ENCODE measurements at regions not wholly inside any gene's neighbourhood (a gene's known extent, or its start where the extent isn't known, plus 50 kb on each side); places are given as distances from the start of the nearest gene placed in this dataset.

DNA sequence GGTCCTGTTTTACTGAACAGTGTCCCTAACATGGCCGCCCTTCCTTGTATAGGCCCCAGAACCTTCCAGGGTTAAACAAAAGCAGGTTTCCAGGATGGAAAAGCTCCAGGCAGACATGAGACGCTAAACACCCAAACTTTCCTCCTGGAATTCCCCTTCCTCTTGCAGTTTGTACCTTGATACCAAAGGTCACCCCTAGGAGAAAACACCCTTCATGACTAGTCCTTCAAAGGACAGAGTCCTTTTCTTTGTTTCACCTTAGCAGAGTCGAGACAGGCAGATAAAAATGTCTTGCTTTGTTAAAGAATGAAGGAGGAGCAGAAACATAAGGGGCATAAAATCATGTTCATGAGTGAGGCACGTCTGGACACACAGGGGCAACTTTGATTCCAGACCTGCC is 247.5 kb downstream of the BCOR start:
- TF ChIP-seq, protein P1, sequence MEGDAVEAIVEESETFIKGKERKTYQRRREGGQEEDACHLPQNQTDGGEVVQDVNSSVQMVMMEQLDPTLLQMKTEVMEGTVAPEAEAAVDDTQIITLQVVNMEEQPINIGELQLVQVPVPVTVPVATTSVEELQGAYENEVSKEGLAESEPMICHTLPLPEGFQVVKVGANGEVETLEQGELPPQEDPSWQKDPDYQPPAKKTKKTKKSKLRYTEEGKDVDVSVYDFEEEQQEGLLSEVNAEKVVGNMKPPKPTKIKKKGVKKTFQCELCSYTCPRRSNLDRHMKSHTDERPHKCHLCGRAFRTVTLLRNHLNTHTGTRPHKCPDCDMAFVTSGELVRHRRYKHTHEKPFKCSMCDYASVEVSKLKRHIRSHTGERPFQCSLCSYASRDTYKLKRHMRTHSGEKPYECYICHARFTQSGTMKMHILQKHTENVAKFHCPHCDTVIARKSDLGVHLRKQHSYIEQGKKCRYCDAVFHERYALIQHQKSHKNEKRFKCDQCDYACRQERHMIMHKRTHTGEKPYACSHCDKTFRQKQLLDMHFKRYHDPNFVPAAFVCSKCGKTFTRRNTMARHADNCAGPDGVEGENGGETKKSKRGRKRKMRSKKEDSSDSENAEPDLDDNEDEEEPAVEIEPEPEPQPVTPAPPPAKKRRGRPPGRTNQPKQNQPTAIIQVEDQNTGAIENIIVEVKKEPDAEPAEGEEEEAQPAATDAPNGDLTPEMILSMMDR (conservative IDR thresholded peaks at IDR 0.05) = peak; percentile 46
- Mint-ChIP-seq H3K9me3 (peaks cover 23% of the 10 kb centered on the region), H3K27ac (peak overlapping the region; percentile 33), H3K27me3 (ENCODE audit: insufficient read depth) (peaks cover 4% of the 10 kb centered on the region), H3K36me3 (ENCODE audit: low read depth) (no peaks in the 10 kb centered on the region), H3K4me1 (peaks cover 40% of the 10 kb centered on the region), H3K4me3 (no peak overlapping the region)
- H3K27me3 ChIP-seq (ENCODE audit: control insufficient read depth, insufficient read depth, low read length, poor library complexity, severe bottlenecking) = no peaks in the 10 kb centered on the region
- WGBS, 2 experiments (ENCODE audit: insufficient coverage in 1 of 2, insufficient read length in 1 of 2) = 50 to 71% methylated on average over 1 to 4 of the region's 4 CpGs
- no peak overlapping the region for H3K9ac ChIP-seq (ENCODE audit: extremely low read depth, low read length, poor library complexity, severe bottlenecking)
- no peaks in the 10 kb centered on the region for H3K36me3 ChIP-seq (ENCODE audit: control insufficient read depth, insufficient read depth, low read length)
- H3K4me3 ChIP-seq (ENCODE audit: low read length) = no peak overlapping the region
- DNase-seq = no peak
- no peak overlapping the region for H3K27ac ChIP-seq (ENCODE audit: low read depth, low read length)
- no peaks in the 10 kb centered on the region for H3K9me3 ChIP-seq (ENCODE audit: control insufficient read depth, low read length)
- peaks cover 6% of the 10 kb centered on the region for H3K4me1 ChIP-seq (ENCODE audit: control insufficient read depth, insufficient read depth, low read length)

DNA sequence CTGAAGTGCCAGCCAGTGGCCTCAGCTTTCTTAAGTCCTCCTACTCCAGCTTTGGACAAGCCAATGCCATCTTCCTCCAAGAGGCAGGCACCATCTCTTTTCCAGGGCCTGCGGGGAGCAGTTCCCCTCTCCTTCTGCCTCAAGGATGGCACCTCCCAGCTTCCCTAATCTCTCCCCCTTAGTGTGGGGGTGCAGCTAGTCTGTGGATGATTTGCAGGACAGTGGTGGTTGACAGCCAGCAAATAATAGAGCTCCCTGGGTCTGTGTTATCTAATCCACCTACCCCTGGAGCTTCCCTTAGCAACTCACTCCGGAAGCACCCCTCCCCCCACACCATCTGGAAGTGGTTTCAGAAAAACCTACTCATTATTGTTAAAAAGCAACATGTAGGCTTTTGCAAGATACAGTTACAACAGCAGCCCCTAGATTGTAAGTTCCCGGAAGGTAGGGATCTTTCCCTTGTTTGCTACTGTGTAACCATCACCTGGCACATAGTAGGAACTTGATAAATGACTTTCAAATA is 247.1 kb downstream of the BCOR start:
- peak; percentile 78 for DNase-seq
- Mint-ChIP-seq H3K4me1 (peaks cover 40% of the 10 kb centered on the region), H3K9me3 (peaks cover 23% of the 10 kb centered on the region), H3K4me3 (no peak overlapping the region), H3K27me3 (ENCODE audit: insufficient read depth) (peaks cover 4% of the 10 kb centered on the region), H3K36me3 (ENCODE audit: low read depth) (no peaks in the 10 kb centered on the region), H3K27ac (peak overlapping the region; percentile 76)
- H3K9me3 ChIP-seq (ENCODE audit: control insufficient read depth, low read length) = no peaks in the 10 kb centered on the region
- H3K9ac ChIP-seq (ENCODE audit: extremely low read depth, low read length, poor library complexity, severe bottlenecking) = no peak overlapping the region
- peaks cover 6% of the 10 kb centered on the region for H3K4me1 ChIP-seq (ENCODE audit: control insufficient read depth, insufficient read depth, low read length)
- TF ChIP-seq, protein P1 (conservative IDR thresholded peaks at IDR 0.05) = no peak
- no peaks in the 10 kb centered on the region for H3K27me3 ChIP-seq (ENCODE audit: control insufficient read depth, insufficient read depth, low read length, poor library complexity, severe bottlenecking)
- no peak overlapping the region for H3K27ac ChIP-seq (ENCODE audit: low read depth, low read length)
- no peak overlapping the region for H3K4me3 ChIP-seq (ENCODE audit: low read length)
- 39% methylated on average over 2 of the region's 3 CpGs; no CpG with 5 or more reads in 1 of the 2 experiments for WGBS, 2 experiments (ENCODE audit: insufficient coverage in 1 of 2, insufficient read length in 1 of 2)
- H3K36me3 ChIP-seq (ENCODE audit: control insufficient read depth, insufficient read depth, low read length) = no peaks in the 10 kb centered on the region

DNA sequence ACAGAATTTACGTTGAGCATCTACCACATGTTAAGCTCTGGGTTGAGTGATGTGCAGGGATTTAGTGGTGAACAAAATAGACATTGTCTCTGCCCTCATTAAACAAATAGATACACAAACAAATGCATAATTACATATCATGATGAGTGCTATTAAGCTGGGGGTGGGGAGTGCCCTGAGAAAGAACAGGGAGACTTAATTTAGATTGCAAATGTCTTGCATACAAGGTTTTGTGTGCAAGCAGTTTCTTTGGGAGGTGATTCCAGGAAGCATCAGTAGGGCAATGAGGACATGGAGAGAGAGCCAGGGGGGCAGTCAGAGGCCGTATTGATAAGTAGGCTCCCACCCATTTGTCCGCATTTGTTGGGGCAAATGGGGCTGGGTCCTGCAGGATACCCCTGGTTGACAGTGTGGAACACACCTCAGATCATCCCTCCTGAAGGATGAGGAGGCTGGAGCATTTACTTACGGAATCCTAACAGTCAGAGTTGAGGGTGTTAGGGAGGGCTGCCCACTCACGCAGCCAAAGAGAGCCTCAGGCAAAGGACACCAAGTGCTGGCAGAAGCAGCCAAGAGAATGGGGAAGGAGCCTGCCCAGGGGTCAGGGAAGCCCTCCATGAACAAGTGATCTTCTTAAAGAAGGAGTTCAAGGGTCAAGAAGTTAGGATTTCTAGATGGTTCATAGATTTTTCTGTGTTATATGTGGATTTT is 245.9 kb downstream of the BCOR start:
- Histone ChIP-seq H3K9me3 (ENCODE audit: control insufficient read depth, low read length) (no peaks in the 10 kb centered on the region), H3K9ac (ENCODE audit: extremely low read depth, low read length, poor library complexity, severe bottlenecking) (no peak overlapping the region), H3K36me3 (ENCODE audit: control insufficient read depth, insufficient read depth, low read length) (no peaks in the 10 kb centered on the region), H3K4me3 (ENCODE audit: low read length) (no peak overlapping the region), H3K27me3 (ENCODE audit: control insufficient read depth, insufficient read depth, low read length, poor library complexity, severe bottlenecking) (no peaks in the 10 kb centered on the region), H3K27ac (ENCODE audit: low read depth, low read length) (no peak overlapping the region), H3K4me1 (ENCODE audit: control insufficient read depth, insufficient read depth, low read length) (peaks cover 6% of the 10 kb centered on the region)
- H3K27ac Mint-ChIP-seq = no peak overlapping the region
- TF ChIP-seq, protein P1 (conservative IDR thresholded peaks at IDR 0.05) = no peak
- peaks cover 4% of the 10 kb centered on the region for H3K27me3 Mint-ChIP-seq (ENCODE audit: insufficient read depth)
- 80 to 84% methylated on average over 1 to 4 of the region's 5 CpGs for WGBS, 2 experiments (ENCODE audit: insufficient coverage in 1 of 2, insufficient read length in 1 of 2)
- peak; percentile 59 for DNase-seq
- H3K36me3 Mint-ChIP-seq (ENCODE audit: low read depth) = no peaks in the 10 kb centered on the region
- H3K4me1 Mint-ChIP-seq = peaks cover 40% of the 10 kb centered on the region
- peaks cover 24% of the 10 kb centered on the region for H3K9me3 Mint-ChIP-seq
- no peak overlapping the region for H3K4me3 Mint-ChIP-seq

Data from endodermal cell (in vitro differentiated cells).